Stomach (tissue), 8 donors: ENCODE measurements at regions not wholly inside any gene's neighbourhood (a gene's known extent, or its start where the extent isn't known, plus 50 kb on each side); places are given as distances from the start of the nearest gene placed in this dataset.
"Not testable (repeated sequence)": the region's sequence is repeated elsewhere in the genome, so short reads cannot be mapped to it uniquely, and the experiment has no call there.

Experiments used
- DNase-seq, 2 donors: peaks; one replicate each; pipeline versions ENCODE4 v3.0.0 to v3.0.0-alpha.2; 2013 to 2019
- H3K27ac ChIP-seq, 5 donors: fragments of 200-600 bp in 4 of 5; sonication (generic) in 4 of 5; one replicate each; pipeline ENCODE4 v1.5.1; 2013 to 2019; ENCODE audit warnings: mild to moderate bottlenecking in 1 of 5, moderate library complexity in 1 of 5
- H3K27me3 ChIP-seq, 3 donors: fragments of 200-600 bp; sonication (generic); one replicate each; pipeline ENCODE4 v1.5.1; 2017 to 2019; ENCODE audit warnings: mixed run types in 1 of 3
- H3K36me3 ChIP-seq, 4 donors: fragments of 200-600 bp; sonication (generic); 1 replicate in 3 of 4; 2 replicates in 1 of 4; pipeline ENCODE4 v1.5.1; 2016 to 2019
- H3K4me1 ChIP-seq, 4 donors: fragments of 200-600 bp; sonication (generic); one replicate each; pipeline ENCODE4 v1.5.1; 2016 to 2019
- H3K4me3 ChIP-seq, 4 donors: fragments of 200-600 bp; sonication (generic) in 3 of 4; one replicate each; pipeline ENCODE4 v1.5.1; 2016 to 2019; ENCODE audit warnings: mild to moderate bottlenecking in 1 of 4
- H3K9me3 ChIP-seq, 4 donors: fragments of 200-600 bp; sonication (generic); one replicate each; pipeline ENCODE4 v1.5.1; 2016 to 2019
- EP300 ChIP-seq: sonication (generic); formaldehyde crosslinking; IDR thresholded peaks from one replicate; pipeline ENCODE4 v1.6.1; 2017; ENCODE audit warnings: antibody characterized with exemption
- POLR2A ChIP-seq, 4 donors: fragments of 450-650 bp; IDR thresholded peaks; one replicate each; pipeline ENCODE4 v1.6.1; 2016; ENCODE audit warnings: antibody characterized with exemption in 4 of 4, control low read depth in 2 of 4, mild to moderate bottlenecking in 1 of 4, moderate library complexity in 1 of 4
- POLR2AphosphoS5 ChIP-seq, 3 donors: sonication (generic); formaldehyde crosslinking; IDR thresholded peaks; one replicate each; pipeline ENCODE4 v1.6.1; 2016; ENCODE audit warnings: antibody characterized with exemption in 3 of 3
- WGBS, 5 donors: extraction: QIAGEN DNeasy Blood & Tissue Kit in 3 of 5; methylation state at CpG; one replicate each; pipeline versions ENCODE4 v1.1.5 to v1.1.7; 2013 to 2018; 5-methylcytosine and 5-hydroxymethylcytosine counted together
- intact Hi-C: fragments of 100-400 bp; cut with DNase I; formaldehyde crosslinking; loops from one replicate; pipeline ENCODE4 v1.15.1; 2023; ENCODE audit warnings: low total_unique reads
- TF ChIP-seq, protein P1 (sequence below), 7 experiments: fragments of 450-650 bp in 4 of 7; fragments of 200-600 bp in 3 of 7; sonication (generic) in 3 of 7; IDR thresholded peaks; one replicate each; pipeline ENCODE4 v1.5.1; 2016 to 2019; ENCODE audit warnings: antibody characterized with exemption in 7 of 7, control low read depth in 2 of 7, mild to moderate bottlenecking in 1 of 7
- donor health status: healthy with polysubstance abuse.
- donor health status: Bipolar disorder and iron deficiency.
- donor health status: healthy.

DNA sequence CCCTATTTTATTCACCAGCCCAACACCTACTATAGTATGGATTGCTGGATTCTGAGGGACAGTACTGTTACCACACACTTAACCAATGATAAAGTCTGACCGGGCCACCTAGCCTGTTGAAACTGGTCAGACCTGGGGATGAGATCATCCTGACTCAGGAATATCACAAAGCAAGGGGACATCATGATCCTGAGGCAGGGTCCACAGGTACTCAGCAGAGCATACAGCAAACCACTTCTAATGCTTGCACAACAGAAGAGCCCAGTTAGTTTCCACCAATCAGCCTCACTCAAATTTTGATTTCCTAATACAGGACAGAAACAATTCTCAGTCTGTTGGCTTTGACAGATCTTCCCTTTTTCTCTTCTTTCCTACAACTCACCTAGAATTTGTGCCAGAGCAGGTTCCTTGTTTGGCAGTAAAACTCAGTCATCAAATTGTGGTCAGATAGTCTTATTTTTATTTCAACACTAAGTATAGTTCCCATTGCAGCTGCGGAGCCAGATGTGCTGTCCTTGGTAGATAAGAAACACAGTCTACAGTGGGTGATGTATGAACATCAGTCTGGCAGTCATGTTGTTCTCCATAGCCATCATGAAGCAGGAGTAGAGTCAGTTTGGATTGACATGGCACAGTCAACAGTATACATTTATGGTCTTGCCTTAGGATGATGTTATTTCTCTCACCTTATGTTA is 90.1 kb upstream of the PRR23C start:
- Histone ChIP-seq H3K36me3 (no peaks in the 10 kb centered on the region), H3K4me1 (no peaks in the 10 kb centered on the region), H3K27ac (no peak overlapping the region), H3K27me3 (no peaks in the 10 kb centered on the region), H3K9me3 (no peaks in the 10 kb centered on the region), H3K4me3 (no peak overlapping the region)
- intact Hi-C loops = no loop called here
- TF ChIP-seq EP300 (no peak), POLR2AphosphoS5 (IDR thresholded peaks at IDR 0.05) (no peak), POLR2A (IDR thresholded peaks at IDR 0.05) (no peak)
- TF ChIP-seq, protein P1, sequence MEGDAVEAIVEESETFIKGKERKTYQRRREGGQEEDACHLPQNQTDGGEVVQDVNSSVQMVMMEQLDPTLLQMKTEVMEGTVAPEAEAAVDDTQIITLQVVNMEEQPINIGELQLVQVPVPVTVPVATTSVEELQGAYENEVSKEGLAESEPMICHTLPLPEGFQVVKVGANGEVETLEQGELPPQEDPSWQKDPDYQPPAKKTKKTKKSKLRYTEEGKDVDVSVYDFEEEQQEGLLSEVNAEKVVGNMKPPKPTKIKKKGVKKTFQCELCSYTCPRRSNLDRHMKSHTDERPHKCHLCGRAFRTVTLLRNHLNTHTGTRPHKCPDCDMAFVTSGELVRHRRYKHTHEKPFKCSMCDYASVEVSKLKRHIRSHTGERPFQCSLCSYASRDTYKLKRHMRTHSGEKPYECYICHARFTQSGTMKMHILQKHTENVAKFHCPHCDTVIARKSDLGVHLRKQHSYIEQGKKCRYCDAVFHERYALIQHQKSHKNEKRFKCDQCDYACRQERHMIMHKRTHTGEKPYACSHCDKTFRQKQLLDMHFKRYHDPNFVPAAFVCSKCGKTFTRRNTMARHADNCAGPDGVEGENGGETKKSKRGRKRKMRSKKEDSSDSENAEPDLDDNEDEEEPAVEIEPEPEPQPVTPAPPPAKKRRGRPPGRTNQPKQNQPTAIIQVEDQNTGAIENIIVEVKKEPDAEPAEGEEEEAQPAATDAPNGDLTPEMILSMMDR (IDR thresholded peaks at IDR 0.05) = no peak
- 70 to 83% (median 77%) methylated on average over 2 of the region's 2 CpGs for WGBS, 5 donors
- DNase-seq = no peak

DNA sequence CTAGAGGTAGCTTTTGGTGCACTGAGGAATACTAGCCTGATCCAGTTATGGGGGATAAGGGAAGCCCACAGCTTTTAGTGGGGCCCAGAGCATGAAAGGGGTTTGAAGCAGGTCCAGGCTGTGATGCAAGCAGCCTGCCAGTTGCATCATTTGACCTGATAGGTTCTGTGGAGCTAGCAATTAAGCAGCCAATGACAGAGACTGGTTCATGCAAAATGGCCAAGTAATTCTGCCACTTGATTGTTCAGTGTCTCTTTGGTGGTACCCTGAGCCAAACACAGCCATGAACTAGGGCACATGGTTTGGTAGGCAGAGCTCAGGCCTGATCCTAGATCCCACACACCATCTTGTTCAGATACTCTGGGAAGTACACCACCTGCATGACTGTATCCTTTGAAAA is 91.0 kb upstream of the PRR23C start:
- intact Hi-C loops = no loop called here
- TF ChIP-seq POLR2AphosphoS5 (IDR thresholded peaks at IDR 0.05) (no peak), POLR2A (IDR thresholded peaks at IDR 0.05) (no peak), EP300 (no peak)
- TF ChIP-seq, protein P1 (IDR thresholded peaks at IDR 0.05) = no peak

GRCh38 chr3:139136469-139137202 is 91.9 kb upstream of the PRR23C start:
- no peaks in the 10 kb centered on the region for H3K9me3 ChIP-seq
- H3K36me3 ChIP-seq = no peaks in the 10 kb centered on the region
- intact Hi-C loops = no loop called here
- H3K27me3 ChIP-seq = no peaks in the 10 kb centered on the region
- no peaks in the 10 kb centered on the region for H3K4me1 ChIP-seq
- H3K27ac ChIP-seq = no peak overlapping the region
- TF ChIP-seq EP300 = no peak
- TF ChIP-seq POLR2A (IDR thresholded peaks at IDR 0.05) = no peak
- no peak for TF ChIP-seq POLR2AphosphoS5 (IDR thresholded peaks at IDR 0.05)
- TF ChIP-seq, protein P1 (IDR thresholded peaks at IDR 0.05) = no peak
- 58 to 78% (median 62%) methylated on average over 7 of the region's 7 CpGs for WGBS, 5 donors
- no peak overlapping the region for H3K4me3 ChIP-seq
- no peak for DNase-seq

More for the DNA sequence above, 91.0 kb upstream of the PRR23C start:
- H3K36me3 ChIP-seq = no peaks in the 10 kb centered on the region
- no peak for DNase-seq
- H3K4me3 ChIP-seq = no peak overlapping the region
- no peak overlapping the region for H3K27ac ChIP-seq
- no peaks in the 10 kb centered on the region for H3K4me1 ChIP-seq
- H3K9me3 ChIP-seq = no peaks in the 10 kb centered on the region
- no peaks in the 10 kb centered on the region for H3K27me3 ChIP-seq

- no peak for DNase-seq
- Histone ChIP-seq H3K36me3 (no peaks in the 10 kb centered on the region), H3K4me1 (no peaks in the 10 kb centered on the region), H3K4me3 (no peak overlapping the region), H3K27me3 (no peaks in the 10 kb centered on the region), H3K27ac (no peak overlapping the region), H3K9me3 (no peaks in the 10 kb centered on the region)
- TF ChIP-seq POLR2AphosphoS5 (IDR thresholded peaks at IDR 0.05) = no peak
- TF ChIP-seq EP300 = no peak
- TF ChIP-seq, protein P1 (IDR thresholded peaks at IDR 0.05) = no peak
- no peak for TF ChIP-seq POLR2A (IDR thresholded peaks at IDR 0.05)
- intact Hi-C loops = no loop called here
Measured at GRCh38 chr3:139140553-139140952, 95.9 kb upstream of the PRR23C start.

- WGBS, 5 donors = 52 to 72% (median 67%) methylated on average over 4 of the region's 4 CpGs
- intact Hi-C loops, H3K27me3 ChIP-seq: not testable (repeated sequence)
Measured at GRCh38 chr3:139145980-139146379, 101.3 kb upstream of the PRR23C start.

More at GRCh38 chr3:139145980-139146379, 101.3 kb upstream of the PRR23C start:
- H3K4me3 ChIP-seq, H3K9me3 ChIP-seq, H3K4me1 ChIP-seq, DNase-seq, H3K36me3 ChIP-seq, H3K27ac ChIP-seq: not testable (repeated sequence)
